ENCODE measurements at regions not wholly inside any gene's neighbourhood (a gene's known extent, or its start where the extent isn't known, plus 50 kb on each side); places are given as distances from the start of the nearest gene placed in this dataset.
A peak's percentile ranks its signal among the peaks of the same experiment; 100 is the strongest.
"Not testable (repeated sequence)": the region's sequence is repeated elsewhere in the genome, so short reads cannot be mapped to it uniquely, and the experiment has no call there.

- no peak for DNase-seq (ENCODE audit: low spot score)
Observed at GRCh38 chr18:22739061-22739642, 194.0 kb upstream of the RBBP8 start.

GRCh38 chr18:22739789-22740188 is 193.3 kb upstream of the RBBP8 start:
- DNase-seq (ENCODE audit: low spot score): no peak

DNA sequence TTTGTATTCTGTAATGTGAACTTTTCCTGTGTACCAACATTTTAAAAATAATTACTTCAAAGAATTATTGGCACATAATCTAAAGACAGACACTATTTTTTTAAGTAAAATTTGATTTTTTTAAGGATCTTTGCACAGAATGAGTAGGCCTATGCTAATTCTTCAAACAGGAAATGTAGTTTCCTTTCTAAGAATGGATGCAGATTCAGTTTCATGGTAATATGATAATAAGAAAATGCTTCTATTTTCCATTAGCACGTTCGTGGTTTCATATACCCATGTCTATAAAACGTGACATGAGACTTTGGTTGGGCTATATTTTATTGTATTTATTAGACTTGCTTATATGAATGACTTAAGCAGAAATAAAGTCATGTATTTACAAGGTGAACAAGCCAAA is 191.8 kb upstream of the RBBP8 start:
- no peak for DNase-seq (ENCODE audit: low spot score)

- no peak for DNase-seq (ENCODE audit: low spot score)
Observed at GRCh38 chr18:22742409-22742808, 190.7 kb upstream of the RBBP8 start.

DNA sequence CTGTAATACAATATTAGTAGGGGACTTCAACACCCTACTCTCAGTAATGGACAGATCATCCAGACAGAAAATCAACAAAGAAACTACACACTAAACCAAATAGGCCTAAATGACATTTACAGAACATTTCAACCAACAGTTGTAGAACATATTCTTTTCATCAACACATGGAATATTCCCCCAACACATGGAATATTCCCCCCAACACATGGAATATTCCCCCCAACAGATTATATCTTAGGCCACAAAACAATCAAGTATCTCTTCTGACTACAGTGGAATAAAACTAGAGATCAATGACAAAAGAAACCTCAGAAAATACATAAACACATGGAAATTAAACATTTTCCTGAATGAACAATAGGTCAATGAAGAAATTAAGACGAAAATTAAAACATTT is 187.2 kb upstream of the RBBP8 start:
- DNase-seq (ENCODE audit: low spot score): no peak

GRCh38 chr18:22752014-22752413 is 181.1 kb upstream of the RBBP8 start:
- DNase-seq (ENCODE audit: low spot score): no peak

- DNase-seq (ENCODE audit: low spot score): no peak
Observed at GRCh38 chr18:22753130-22753831, 179.8 kb upstream of the RBBP8 start.

GRCh38 chr18:22764005-22764404 is 169.1 kb upstream of the RBBP8 start:
- not testable (repeated sequence) for DNase-seq (ENCODE audit: low spot score)

GRCh38 chr18:22765896-22766295 is 167.2 kb upstream of the RBBP8 start:
- no peak for DNase-seq (ENCODE audit: low spot score)

DNA sequence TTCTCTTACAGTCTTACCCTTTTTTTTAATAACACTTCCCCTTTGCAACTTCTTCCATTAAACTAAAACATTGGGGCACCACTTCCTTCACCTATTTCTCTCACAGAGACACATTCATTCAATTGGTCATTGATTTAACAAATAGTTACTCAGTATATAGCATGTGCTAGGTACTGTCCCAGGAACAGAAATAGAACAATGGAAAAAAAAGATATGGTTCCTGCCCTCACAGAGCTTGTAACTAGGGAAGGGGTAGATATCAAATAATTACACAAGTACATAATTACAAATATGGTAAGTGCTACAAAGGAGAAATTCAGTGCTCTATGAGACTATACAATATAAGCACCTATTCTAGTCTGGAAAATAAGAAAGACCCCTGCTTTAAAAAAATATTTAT is 165.5 kb upstream of the RBBP8 start:
- DNase-seq (ENCODE audit: low spot score): no peak

DNA sequence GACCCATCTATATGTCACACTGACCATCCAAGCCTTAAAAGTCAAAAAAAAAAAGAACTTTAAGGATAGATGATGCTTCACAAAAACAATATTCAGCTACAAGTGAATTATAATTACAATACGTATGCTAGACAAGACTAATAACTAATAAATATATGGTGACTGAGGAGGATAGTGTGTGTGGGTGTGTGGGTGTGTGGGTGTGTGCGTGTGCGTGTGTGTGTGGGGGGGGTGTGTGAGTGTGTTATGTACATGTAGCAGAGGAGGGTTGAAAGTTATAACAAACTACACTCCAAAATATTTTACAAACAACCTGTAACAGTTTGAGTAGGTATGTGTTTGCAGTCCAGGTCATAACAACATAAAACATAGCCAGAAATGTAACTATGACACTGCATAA is 159.2 kb upstream of the RBBP8 start:
- DNase-seq (ENCODE audit: low spot score): no peak

- DNase-seq (ENCODE audit: low spot score): no peak
Observed at GRCh38 chr18:22778996-22779395, 154.1 kb upstream of the RBBP8 start.

DNA sequence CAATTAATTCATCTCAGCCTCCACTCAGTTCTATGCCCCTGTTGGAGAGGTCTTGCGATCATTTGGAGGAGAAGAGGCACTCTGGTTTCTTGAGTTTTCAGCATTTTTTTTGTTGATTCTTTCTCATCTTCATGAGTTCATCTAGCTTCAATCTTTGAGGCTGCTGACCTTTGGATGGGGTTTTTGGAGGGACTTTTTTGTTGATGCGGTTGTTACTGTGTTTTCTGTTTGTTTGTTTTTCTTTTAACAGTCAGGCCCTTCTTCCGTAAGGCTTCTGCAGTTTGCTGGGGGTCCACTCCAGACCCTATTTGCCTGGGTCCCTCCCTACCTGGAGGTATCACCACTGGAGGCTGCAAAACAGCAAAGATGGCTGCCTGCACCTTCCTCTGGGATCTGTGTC is 149.9 kb upstream of the RBBP8 start:
- no peak for DNase-seq (ENCODE audit: low spot score)

- DNase-seq (ENCODE audit: low spot score): no peak
Observed at GRCh38 chr18:22783662-22784076, 149.5 kb upstream of the RBBP8 start.

- DNase-seq (ENCODE audit: low spot score): no peak
Observed at GRCh38 chr18:22789052-22789451, 144.1 kb upstream of the RBBP8 start.

DNA sequence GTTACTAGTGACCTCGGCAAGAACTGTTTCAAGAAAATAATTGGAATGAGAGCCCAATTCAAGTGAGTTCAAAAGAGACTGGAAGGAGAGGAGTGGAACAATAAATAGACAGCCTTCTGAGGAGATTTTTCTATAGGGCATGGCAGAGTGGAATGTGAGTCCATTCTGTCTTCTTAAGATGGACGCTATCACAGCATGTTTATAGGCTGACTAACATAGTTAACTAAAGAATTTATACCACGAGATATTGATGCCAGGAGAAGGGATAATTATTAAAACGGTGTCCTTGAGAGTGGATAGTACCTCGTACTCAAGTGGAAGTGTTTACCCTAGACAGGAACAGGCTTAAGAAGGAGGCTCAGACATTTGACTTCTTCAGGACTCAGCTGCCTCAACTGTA is 143.5 kb upstream of the RBBP8 start:
- DNase-seq (ENCODE audit: low spot score): no peak

GRCh38 chr18:22790545-22791309 is 142.4 kb upstream of the RBBP8 start:
- no peak for DNase-seq (ENCODE audit: low spot score)

DNA sequence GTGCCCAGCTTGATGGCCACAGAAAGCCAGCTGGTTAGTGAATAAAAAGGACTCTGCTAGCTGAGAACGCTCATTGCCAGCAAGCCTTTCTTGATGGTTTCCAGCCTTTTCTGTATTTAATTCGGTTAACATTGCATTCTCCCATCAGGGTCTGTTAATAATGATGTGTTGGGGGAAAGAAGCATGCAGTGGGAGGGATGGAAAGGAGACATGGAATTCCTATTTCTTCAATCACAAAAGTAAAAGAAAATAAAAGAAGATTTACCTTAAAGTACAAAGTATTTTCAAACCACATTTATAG is 141.9 kb upstream of the RBBP8 start:
- DNase-seq (ENCODE audit: low spot score): no peak

DNA sequence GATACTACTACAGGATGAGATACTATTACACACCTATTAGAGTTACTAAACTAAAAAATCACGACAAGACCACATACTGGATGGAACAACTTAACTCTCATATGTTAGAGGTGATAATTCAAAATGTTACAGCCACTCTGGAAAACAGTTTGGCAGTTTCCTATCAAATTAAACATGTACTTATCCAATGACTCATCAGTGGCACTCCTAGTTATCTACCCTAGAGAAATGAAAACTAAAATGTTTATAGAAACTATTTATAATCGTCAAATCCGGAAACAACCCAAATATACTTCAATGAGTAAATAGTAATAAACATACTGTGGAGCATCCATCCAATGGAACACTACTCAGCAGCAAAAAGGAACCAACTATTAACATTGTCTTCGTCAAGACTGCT is 137.0 kb upstream of the RBBP8 start:
- DNase-seq (ENCODE audit: low spot score): no peak

DNA sequence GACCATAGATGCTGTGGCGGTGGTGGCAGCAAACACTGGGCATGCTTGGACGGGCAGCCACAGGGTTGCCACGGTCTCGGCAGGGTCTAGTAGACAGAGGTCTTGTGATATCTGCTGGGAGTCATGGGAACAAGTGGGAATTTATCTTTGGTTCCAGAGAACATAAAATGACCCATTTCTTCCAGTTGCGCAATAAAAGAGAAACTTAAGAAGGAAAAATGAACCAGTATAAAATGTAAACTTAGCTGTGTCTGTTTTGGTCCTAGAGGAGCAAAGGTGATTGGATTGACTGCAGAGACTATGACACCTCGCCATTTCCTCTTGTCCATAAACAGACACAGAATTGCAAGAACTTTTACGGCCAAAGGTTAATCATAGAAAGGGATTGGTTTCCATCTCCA is 132.6 kb upstream of the RBBP8 start:
- peak; percentile 25 for DNase-seq (ENCODE audit: low spot score)

- DNase-seq (ENCODE audit: low spot score): peak; percentile 65
Observed at GRCh38 chr18:22813648-22814328, 119.3 kb upstream of the RBBP8 start.

DNA sequence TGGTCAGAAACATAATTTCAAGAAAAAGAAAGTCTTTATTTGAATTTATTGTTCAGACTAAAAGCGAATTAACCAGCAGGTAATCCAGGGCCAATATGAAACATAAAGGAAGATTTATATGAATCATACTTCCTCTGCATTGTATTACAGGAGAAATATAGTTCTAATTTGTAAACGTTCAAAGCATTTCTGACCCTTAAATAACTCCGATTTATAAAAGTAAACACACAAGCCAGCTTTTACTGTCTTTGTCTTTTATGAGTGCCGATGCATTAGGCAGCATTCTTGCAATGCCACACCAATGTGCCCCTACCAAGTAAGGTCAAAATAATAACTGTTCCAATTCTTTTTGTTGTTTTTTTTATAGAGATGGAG is 118.8 kb upstream of the RBBP8 start:
- no peak for DNase-seq (ENCODE audit: low spot score)

Measured in AG20443 (cell line).